ENCODE measurements at regions not wholly inside any gene's neighbourhood (a gene's known extent, or its start where the extent isn't known, plus 50 kb on each side); places are given as distances from the start of the nearest gene placed in this dataset.
A peak's percentile ranks its signal among the peaks of the same experiment; 100 is the strongest.
"Not testable (repeated sequence)": the region's sequence is repeated elsewhere in the genome, so short reads cannot be mapped to it uniquely, and the experiment has no call there.

GRCh38 chrX:44785652-44786051 is 58.2 kb upstream of the DUSP21 start:
- no peak for DNase-seq

GRCh38 chrX:44784241-44784640 is 59.6 kb upstream of the DUSP21 start:
- no peak for DNase-seq

- DNase-seq = no peak
These were observed 65.6 kb upstream of the DUSP21 start for GRCh38 chrX:44778254-44778653.

- no peak for DNase-seq
These were observed 68.1 kb upstream of the DUSP21 start for GRCh38 chrX:44775726-44776125.

GRCh38 chrX:44774066-44774465 is 69.8 kb upstream of the DUSP21 start:
- not testable (repeated sequence) for DNase-seq

GRCh38 chrX:44770121-44770520 is 73.7 kb upstream of the DUSP21 start:
- no peak for DNase-seq

GRCh38 chrX:44767308-44767707 is 76.5 kb upstream of the DUSP21 start:
- no peak for DNase-seq

- no peak for DNase-seq
These were observed 78.3 kb upstream of the DUSP21 start for GRCh38 chrX:44765556-44765955.

GRCh38 chrX:44747969-44748368 is 95.9 kb upstream of the DUSP21 start:
- no peak for DNase-seq

GRCh38 chrX:44747317-44747716 is 96.5 kb upstream of the DUSP21 start:
- DNase-seq = no peak

- no peak for DNase-seq
These were observed 99.0 kb upstream of the DUSP21 start for GRCh38 chrX:44744799-44745198.

GRCh38 chrX:44742480-44743155 is 101.2 kb upstream of the DUSP21 start:
- no peak for DNase-seq

- not testable (repeated sequence) for DNase-seq
These were observed 102.0 kb upstream of the DUSP21 start for GRCh38 chrX:44741859-44742258.

GRCh38 chrX:44741458-44741857 is 102.4 kb upstream of the DUSP21 start:
- DNase-seq = not testable (repeated sequence)

GRCh38 chrX:44735498-44735897 is 108.3 kb upstream of the DUSP21 start:
- DNase-seq = no peak

GRCh38 chrX:44733931-44734330 is 109.9 kb upstream of the DUSP21 start:
- DNase-seq = no peak

GRCh38 chrX:44731160-44731559 is 112.7 kb upstream of the DUSP21 start:
- no peak for DNase-seq

- DNase-seq = no peak
These were observed 120.4 kb upstream of the DUSP21 start for GRCh38 chrX:44723426-44723825.

- DNase-seq = peak; percentile 61
These were observed 135.4 kb upstream of the DUSP21 start for GRCh38 chrX:44708470-44708869.

GRCh38 chrX:44705817-44706551 is 137.8 kb upstream of the DUSP21 start:
- DNase-seq = no peak

- DNase-seq = no peak
These were observed 145.5 kb upstream of the DUSP21 start for GRCh38 chrX:44698357-44698756.

GRCh38 chrX:44693255-44693654 is 150.6 kb upstream of the DUSP21 start:
- no peak for DNase-seq

GRCh38 chrX:44690129-44690528 is 147.5 kb upstream of the FUNDC1 start:
- no peak for DNase-seq

- DNase-seq = no peak
These were observed 132.8 kb upstream of the FUNDC1 start for GRCh38 chrX:44675362-44676024.

Measured in GDM1 (cell line).